Glutamatergic neuron (in vitro differentiated cells): ENCODE measurements at regions not wholly inside any gene's neighbourhood (a gene's known extent, or its start where the extent isn't known, plus 50 kb on each side); places are given as distances from the start of the nearest gene placed in this dataset.

ENCODE experiments used
- DNase-seq: peaks from one replicate; pipeline ENCODE4 v3.0.0; 2022
- H3K27ac Mint-ChIP-seq: one replicate; pipeline ENCODE4 v1.8.0; 2020; ENCODE audit warnings: mild to moderate bottlenecking, mixed read lengths, inconsistent platforms; ENCODE audit not compliant: unreplicated experiment
- H3K27me3 Mint-ChIP-seq: one replicate; pipeline ENCODE4 v1.8.0; 2020; ENCODE audit warnings: mild to moderate bottlenecking, moderate library complexity, mixed read lengths, inconsistent platforms; ENCODE audit not compliant: unreplicated experiment
- H3K36me3 Mint-ChIP-seq: one replicate; pipeline ENCODE4 v1.8.0; 2020; ENCODE audit warnings: mild to moderate bottlenecking, mixed read lengths, inconsistent platforms; ENCODE audit not compliant: unreplicated experiment
- H3K4me1 Mint-ChIP-seq: one replicate; pipeline ENCODE4 v1.8.0; 2020; ENCODE audit warnings: mild to moderate bottlenecking, low read depth, mixed read lengths, inconsistent platforms; ENCODE audit not compliant: unreplicated experiment
- H3K4me3 Mint-ChIP-seq: one replicate; pipeline ENCODE4 v1.8.0; 2020; ENCODE audit warnings: mild to moderate bottlenecking, mixed read lengths, inconsistent platforms; ENCODE audit not compliant: unreplicated experiment
- H3K9me3 Mint-ChIP-seq: one replicate; pipeline ENCODE4 v1.8.0; 2020; ENCODE audit warnings: mild to moderate bottlenecking, moderate library complexity, mixed read lengths, inconsistent platforms; ENCODE audit not compliant: unreplicated experiment
- CTCF ChIP-seq: fragments of 200-600 bp; sonication (generic); IDR thresholded peaks from one replicate; pipeline ENCODE4 v1.5.0; 2021; ENCODE audit not compliant: partially characterized antibody, unreplicated experiment

GRCh38 chr1:18032172-18032859, 75.3 kb upstream of the IGSF21 start:
- Mint-ChIP-seq H3K9me3 (peaks cover 6% of the 10 kb centered on the region), H3K36me3 (no peaks in the 10 kb centered on the region), H3K4me1 (no peaks in the 10 kb centered on the region), H3K27ac (no peak overlapping the region), H3K4me3 (no peak overlapping the region), H3K27me3 (peaks cover 10% of the 10 kb centered on the region)
- no peak for DNase-seq
- no peak for TF ChIP-seq CTCF

- no peak for TF ChIP-seq CTCF
- H3K36me3 Mint-ChIP-seq = no peaks in the 10 kb centered on the region
Measured at GRCh38 chr1:18035145-18035544, 72.5 kb upstream of the IGSF21 start.

GRCh38 chr1:18037651-18038050, 69.9 kb upstream of the IGSF21 start:
- H3K4me1 Mint-ChIP-seq = no peaks in the 10 kb centered on the region
- H3K9me3 Mint-ChIP-seq = peaks cover 6% of the 10 kb centered on the region
- H3K27ac Mint-ChIP-seq = no peak overlapping the region
- no peak for DNase-seq
- no peak for TF ChIP-seq CTCF
- peaks cover 6% of the 10 kb centered on the region for H3K27me3 Mint-ChIP-seq
- H3K4me3 Mint-ChIP-seq = no peak overlapping the region
- no peaks in the 10 kb centered on the region for H3K36me3 Mint-ChIP-seq

More at GRCh38 chr1:18035145-18035544, 72.5 kb upstream of the IGSF21 start:
- peaks cover 6% of the 10 kb centered on the region for H3K27me3 Mint-ChIP-seq
- H3K9me3 Mint-ChIP-seq = peaks cover 6% of the 10 kb centered on the region
- no peaks in the 10 kb centered on the region for H3K4me1 Mint-ChIP-seq
- no peak for DNase-seq
- H3K4me3 Mint-ChIP-seq = no peak overlapping the region
- H3K27ac Mint-ChIP-seq = no peak overlapping the region

GRCh38 chr1:18038051-18038450, 69.5 kb upstream of the IGSF21 start:
- no peak for TF ChIP-seq CTCF
- Mint-ChIP-seq H3K36me3 (no peaks in the 10 kb centered on the region), H3K27ac (no peak overlapping the region), H3K4me1 (no peaks in the 10 kb centered on the region), H3K9me3 (peaks cover 6% of the 10 kb centered on the region), H3K4me3 (no peak overlapping the region), H3K27me3 (peaks cover 8% of the 10 kb centered on the region)
- no peak for DNase-seq

GRCh38 chr1:18039102-18039501, 68.5 kb upstream of the IGSF21 start:
- Mint-ChIP-seq H3K36me3 (no peaks in the 10 kb centered on the region), H3K27me3 (peaks cover 8% of the 10 kb centered on the region), H3K9me3 (peaks cover 6% of the 10 kb centered on the region), H3K27ac (no peak overlapping the region), H3K4me3 (no peak overlapping the region), H3K4me1 (no peaks in the 10 kb centered on the region)
- DNase-seq = no peak
- no peak for TF ChIP-seq CTCF
